ENCODE measurements at regions not wholly inside any gene's neighbourhood (a gene's known extent, or its start where the extent isn't known, plus 50 kb on each side); places are given as distances from the start of the nearest gene placed in this dataset.

DNA sequence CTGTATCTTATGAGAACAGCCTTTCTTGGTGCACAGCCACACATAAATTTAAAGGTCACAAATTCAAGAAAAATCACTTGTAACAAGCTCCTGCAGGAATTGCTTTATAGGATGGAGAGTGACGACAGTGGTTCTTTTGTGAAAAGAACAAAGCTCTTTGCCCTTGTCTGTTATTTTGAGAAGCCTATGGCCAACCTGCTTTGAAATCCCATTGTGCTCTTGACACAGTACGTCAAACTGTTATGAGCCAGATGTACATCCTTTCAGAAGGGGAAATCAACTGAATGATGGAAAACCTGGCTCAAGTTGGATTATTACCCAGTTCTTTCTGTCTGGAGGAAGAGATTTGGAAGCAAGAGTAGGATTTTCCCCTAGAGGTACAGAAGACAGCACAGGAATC lies 1454.2 kb downstream of the ARAP2 start:
- Mint-ChIP-seq H3K36me3 (ENCODE audit: unreplicated experiment) (no peaks in the 10 kb centered on the region), H3K27ac (ENCODE audit: unreplicated experiment) (no peak overlapping the region), H3K9me3 (ENCODE audit: unreplicated experiment) (no peaks in the 10 kb centered on the region), H3K4me3 (ENCODE audit: unreplicated experiment) (no peak overlapping the region), H3K4me1 (ENCODE audit: unreplicated experiment) (no peaks in the 10 kb centered on the region), H3K27me3 (ENCODE audit: unreplicated experiment) (no peaks in the 10 kb centered on the region)
- TF ChIP-seq, protein P1, sequence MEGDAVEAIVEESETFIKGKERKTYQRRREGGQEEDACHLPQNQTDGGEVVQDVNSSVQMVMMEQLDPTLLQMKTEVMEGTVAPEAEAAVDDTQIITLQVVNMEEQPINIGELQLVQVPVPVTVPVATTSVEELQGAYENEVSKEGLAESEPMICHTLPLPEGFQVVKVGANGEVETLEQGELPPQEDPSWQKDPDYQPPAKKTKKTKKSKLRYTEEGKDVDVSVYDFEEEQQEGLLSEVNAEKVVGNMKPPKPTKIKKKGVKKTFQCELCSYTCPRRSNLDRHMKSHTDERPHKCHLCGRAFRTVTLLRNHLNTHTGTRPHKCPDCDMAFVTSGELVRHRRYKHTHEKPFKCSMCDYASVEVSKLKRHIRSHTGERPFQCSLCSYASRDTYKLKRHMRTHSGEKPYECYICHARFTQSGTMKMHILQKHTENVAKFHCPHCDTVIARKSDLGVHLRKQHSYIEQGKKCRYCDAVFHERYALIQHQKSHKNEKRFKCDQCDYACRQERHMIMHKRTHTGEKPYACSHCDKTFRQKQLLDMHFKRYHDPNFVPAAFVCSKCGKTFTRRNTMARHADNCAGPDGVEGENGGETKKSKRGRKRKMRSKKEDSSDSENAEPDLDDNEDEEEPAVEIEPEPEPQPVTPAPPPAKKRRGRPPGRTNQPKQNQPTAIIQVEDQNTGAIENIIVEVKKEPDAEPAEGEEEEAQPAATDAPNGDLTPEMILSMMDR (IDR thresholded peaks at IDR 0.05) = no peak
- DNase-seq (ENCODE audit: extremely low spot score, unreplicated experiment) = no peak

DNA sequence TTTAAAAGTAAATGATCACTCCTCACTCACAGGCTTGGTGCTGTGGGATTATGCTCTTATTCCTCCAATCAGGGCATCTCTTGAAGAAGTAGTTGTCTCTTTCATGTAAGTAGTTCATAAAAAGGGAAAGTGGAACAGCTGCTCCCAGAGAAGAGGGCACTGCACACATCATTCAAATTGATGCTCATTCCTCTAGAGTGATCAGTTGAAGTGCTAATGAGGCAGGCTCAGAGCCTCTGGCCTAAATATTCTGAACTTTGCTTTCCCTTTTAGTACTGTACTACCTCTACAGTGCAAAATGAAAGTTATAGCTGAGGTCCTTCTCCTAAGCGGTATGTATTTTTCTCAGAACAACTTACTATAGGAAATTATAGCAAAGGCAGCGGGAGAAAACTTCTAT lies 1453.1 kb downstream of the ARAP2 start:
- H3K27ac Mint-ChIP-seq (ENCODE audit: unreplicated experiment) = no peak overlapping the region
- TF ChIP-seq, protein P1 (IDR thresholded peaks at IDR 0.05) = no peak
- DNase-seq (ENCODE audit: extremely low spot score, unreplicated experiment) = no peak
- no peaks in the 10 kb centered on the region for H3K9me3 Mint-ChIP-seq (ENCODE audit: unreplicated experiment)
- H3K4me3 Mint-ChIP-seq (ENCODE audit: unreplicated experiment) = no peak overlapping the region
- no peaks in the 10 kb centered on the region for H3K36me3 Mint-ChIP-seq (ENCODE audit: unreplicated experiment)
- H3K4me1 Mint-ChIP-seq (ENCODE audit: unreplicated experiment) = no peaks in the 10 kb centered on the region
- no peaks in the 10 kb centered on the region for H3K27me3 Mint-ChIP-seq (ENCODE audit: unreplicated experiment)

DNA sequence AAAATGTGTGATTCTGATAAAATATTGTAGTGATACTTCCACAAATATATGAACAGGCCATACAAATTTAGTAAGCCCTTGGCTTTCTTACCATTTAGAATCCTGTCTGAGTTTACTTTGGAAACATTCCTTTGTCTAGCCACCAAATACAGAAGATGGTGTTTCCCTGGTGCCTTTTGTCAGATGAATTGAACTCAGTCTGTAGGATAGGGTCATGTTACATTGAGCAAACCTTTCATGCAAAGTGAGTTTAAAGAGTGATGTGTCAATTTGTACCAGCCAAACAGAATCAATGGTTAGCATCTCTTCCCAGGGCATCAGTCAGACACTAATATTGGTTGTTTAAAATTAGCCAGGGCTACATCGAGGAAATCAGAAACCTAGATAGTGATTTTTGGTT lies 1443.4 kb downstream of the ARAP2 start:
- no peak for DNase-seq (ENCODE audit: extremely low spot score, unreplicated experiment)
- H3K36me3 Mint-ChIP-seq (ENCODE audit: unreplicated experiment) = no peaks in the 10 kb centered on the region
- H3K4me1 Mint-ChIP-seq (ENCODE audit: unreplicated experiment) = no peaks in the 10 kb centered on the region
- H3K9me3 Mint-ChIP-seq (ENCODE audit: unreplicated experiment) = no peaks in the 10 kb centered on the region
- no peak overlapping the region for H3K4me3 Mint-ChIP-seq (ENCODE audit: unreplicated experiment)
- H3K27me3 Mint-ChIP-seq (ENCODE audit: unreplicated experiment) = no peaks in the 10 kb centered on the region
- TF ChIP-seq, protein P1 (IDR thresholded peaks at IDR 0.05) = no peak
- no peak overlapping the region for H3K27ac Mint-ChIP-seq (ENCODE audit: unreplicated experiment)

DNA sequence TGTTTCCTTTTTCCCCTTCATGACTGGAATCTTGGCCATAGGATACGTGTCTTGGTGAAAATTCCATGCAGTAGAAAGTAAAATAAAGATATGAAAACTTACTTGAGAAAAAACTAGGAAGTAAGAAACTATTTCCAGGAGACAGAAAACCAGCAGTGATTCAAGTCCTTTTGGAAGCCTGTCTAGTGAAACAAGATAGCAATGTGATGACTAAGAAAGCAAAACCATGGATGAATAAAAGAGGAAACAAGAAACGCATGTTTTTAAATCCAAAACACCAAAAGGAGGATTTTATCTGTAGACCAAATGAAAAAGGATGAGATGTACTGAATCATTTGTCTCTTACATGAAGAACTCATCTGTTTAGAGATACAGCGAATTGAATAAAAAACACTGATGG lies 1430.0 kb downstream of the ARAP2 start:
- H3K9me3 Mint-ChIP-seq (ENCODE audit: unreplicated experiment) = no peaks in the 10 kb centered on the region
- no peaks in the 10 kb centered on the region for H3K36me3 Mint-ChIP-seq (ENCODE audit: unreplicated experiment)
- H3K4me3 Mint-ChIP-seq (ENCODE audit: unreplicated experiment) = no peak overlapping the region
- TF ChIP-seq, protein P1 (IDR thresholded peaks at IDR 0.05) = no peak
- no peaks in the 10 kb centered on the region for H3K4me1 Mint-ChIP-seq (ENCODE audit: unreplicated experiment)
- DNase-seq (ENCODE audit: extremely low spot score, unreplicated experiment) = no peak
- H3K27me3 Mint-ChIP-seq (ENCODE audit: unreplicated experiment) = no peaks in the 10 kb centered on the region
- no peak overlapping the region for H3K27ac Mint-ChIP-seq (ENCODE audit: unreplicated experiment)

DNA sequence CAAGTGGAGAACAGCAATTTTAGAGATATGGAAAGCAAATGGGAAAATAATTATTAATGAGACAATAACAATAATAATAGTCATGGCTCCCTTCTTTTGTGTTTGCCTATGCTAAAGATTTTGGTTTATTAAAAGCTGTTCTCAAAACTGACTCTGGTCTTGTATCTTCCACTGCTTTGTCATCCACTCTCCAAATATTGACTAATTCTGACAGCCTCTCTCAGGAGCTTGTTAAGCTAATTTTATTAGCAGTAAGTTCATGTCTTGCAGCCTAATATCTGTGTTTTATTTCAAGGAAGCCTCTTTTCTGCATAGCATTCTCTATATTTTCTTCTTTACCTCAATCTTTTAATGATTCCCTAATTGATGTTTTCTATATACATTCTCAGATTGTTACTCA lies 1419.8 kb downstream of the ARAP2 start:
- no peak overlapping the region for H3K4me3 Mint-ChIP-seq (ENCODE audit: unreplicated experiment)
- TF ChIP-seq, protein P1 (IDR thresholded peaks at IDR 0.05) = no peak
- no peak for DNase-seq (ENCODE audit: extremely low spot score, unreplicated experiment)

More for the DNA sequence above, 1419.8 kb downstream of the ARAP2 start:
- H3K4me1 Mint-ChIP-seq (ENCODE audit: unreplicated experiment) = no peaks in the 10 kb centered on the region
- H3K9me3 Mint-ChIP-seq (ENCODE audit: unreplicated experiment) = no peaks in the 10 kb centered on the region
- H3K27me3 Mint-ChIP-seq (ENCODE audit: unreplicated experiment) = no peaks in the 10 kb centered on the region
- no peak overlapping the region for H3K27ac Mint-ChIP-seq (ENCODE audit: unreplicated experiment)
- no peaks in the 10 kb centered on the region for H3K36me3 Mint-ChIP-seq (ENCODE audit: unreplicated experiment)
